GM15510 (cell line): ENCODE measurements at regions not wholly inside any gene's neighbourhood (a gene's known extent, or its start where the extent isn't known, plus 50 kb on each side); places are given as distances from the start of the nearest gene placed in this dataset.

Source experiments
- POLR2A ChIP-seq: IDR thresholded peaks from 3 replicates; pipeline ENCODE4 v1.6.1; 2011; ENCODE audit warnings: borderline replicate concordance; ENCODE audit not compliant: insufficient read length; ENCODE audit errors: extremely low read depth

DNA sequence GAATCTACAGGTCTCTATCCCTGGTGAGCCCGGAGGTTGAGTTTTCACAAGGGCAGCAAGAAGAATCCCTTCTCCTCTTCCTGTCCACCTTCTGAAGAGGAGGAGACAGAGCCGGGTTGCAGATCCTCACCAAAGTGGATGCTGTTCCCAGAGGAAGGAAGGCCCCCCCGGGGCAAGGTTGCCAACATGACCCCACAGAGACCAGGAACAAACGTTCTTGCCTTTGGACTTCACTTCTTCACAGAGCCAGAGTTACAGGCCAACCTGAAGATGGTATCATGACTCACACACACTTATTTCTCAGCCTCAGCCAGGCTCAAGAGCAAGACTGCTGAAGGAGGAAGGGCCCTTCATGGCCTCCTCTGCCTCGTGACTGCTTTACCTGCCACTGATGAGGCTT, 384.3 kb downstream of the CD83 start:
- TF ChIP-seq POLR2A = no peak

DNA sequence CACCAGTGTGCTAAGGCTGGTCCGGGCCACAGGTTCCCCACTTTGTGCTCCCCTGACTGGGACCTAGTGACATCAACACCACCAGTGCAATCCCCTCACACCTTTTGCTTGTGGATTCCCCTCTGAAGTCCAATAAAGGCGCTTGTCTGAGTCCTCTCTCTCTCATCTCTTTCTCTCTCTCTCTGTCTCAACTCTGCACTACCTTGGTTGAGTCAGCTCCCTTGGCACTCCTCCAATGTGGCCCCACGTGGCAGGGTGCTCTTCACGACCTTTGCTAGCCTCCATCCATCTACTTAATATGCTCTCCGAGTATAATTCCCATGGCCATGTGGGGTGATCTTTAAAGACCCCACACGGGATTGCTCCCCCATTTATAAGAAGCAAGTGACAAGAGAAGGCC, 385.0 kb downstream of the CD83 start:
- TF ChIP-seq POLR2A = no peak

DNA sequence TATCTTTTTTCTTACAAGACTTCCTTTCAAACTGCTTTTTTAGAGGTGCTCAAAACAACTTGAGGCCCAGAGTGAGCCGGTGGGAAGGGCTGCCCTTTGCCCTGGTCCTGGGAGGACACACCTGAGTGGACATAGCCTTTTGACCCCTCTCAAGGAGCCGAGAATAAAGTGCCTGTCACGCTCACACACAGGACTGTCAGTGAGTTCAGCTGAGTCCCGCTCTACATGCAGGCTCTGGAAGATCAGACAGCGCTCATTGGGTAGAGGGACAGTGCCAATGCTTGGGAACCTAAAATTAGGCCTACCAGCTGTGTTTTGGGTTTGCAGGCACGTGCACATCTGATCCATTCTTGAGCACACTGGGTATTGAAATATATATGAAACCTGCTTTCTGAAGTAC, 387.8 kb downstream of the CD83 start:
- no peak for TF ChIP-seq POLR2A

DNA sequence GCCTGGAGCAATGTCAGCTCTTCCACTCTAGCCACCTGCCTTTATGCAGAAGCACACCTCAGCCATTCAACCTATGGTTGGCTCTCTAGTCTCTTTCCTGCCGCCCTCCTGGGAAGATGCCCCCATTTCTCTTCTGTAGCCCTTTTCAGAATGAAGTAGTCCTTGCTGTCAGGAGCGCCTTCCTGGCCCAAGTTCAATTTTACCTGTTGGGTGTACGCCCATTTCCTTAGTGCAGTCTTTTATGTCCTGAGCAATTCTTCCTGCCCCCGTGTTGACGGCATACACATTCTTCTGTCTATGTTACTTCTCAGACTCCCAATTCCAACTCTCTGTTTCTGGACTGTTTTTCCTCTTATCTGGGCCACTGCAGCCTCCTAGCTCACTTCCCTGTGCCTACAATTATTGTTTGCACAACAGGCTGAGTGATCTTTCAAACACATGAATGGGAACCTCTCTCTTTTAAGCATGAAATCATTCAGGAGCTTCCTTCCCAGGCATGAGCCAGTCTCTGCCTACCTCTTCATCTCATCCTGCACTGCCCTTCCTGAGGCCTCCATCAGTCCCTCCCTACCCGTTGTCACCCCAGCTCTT, 389.2 kb downstream of the CD83 start:
- no peak for TF ChIP-seq POLR2A

DNA sequence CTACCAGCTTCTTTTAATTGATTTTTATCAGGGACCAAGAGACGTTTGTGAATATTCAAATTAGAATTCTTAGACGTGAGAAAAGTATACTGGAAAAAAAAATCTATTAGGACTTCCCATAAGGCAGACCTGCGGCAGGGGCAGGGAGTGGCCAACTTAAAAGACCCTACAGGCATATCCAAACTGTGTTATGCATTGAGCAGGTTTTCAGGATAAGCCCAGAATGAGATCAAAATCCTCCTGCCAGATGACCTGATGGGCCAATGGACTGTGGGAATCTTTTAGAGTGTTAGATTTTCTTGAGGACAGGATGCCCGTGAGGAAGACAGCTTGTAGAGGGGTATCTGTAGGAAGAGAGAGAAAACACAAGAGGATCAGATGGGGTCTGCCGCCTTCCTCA, 391.5 kb downstream of the CD83 start:
- no peak for TF ChIP-seq POLR2A

DNA sequence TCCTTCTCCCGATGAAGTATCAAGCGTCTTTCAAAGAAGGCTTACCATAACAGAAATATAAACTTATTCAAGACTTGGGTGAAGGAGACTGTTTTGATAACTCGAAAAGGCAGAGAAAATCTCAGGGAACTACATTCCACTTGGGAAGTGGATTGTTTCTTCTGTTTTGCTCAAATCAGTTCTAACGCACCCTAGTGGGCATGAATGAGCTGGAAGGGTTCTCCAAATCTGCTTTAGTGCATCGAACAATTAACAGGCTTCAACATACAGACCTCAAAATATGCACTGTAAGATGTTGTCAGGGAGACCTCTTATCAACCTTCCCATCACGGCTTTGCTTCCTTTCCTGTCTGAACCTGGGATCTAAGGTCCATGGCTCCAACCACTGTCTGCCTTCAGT, 392.5 kb downstream of the CD83 start:
- no peak for TF ChIP-seq POLR2A

DNA sequence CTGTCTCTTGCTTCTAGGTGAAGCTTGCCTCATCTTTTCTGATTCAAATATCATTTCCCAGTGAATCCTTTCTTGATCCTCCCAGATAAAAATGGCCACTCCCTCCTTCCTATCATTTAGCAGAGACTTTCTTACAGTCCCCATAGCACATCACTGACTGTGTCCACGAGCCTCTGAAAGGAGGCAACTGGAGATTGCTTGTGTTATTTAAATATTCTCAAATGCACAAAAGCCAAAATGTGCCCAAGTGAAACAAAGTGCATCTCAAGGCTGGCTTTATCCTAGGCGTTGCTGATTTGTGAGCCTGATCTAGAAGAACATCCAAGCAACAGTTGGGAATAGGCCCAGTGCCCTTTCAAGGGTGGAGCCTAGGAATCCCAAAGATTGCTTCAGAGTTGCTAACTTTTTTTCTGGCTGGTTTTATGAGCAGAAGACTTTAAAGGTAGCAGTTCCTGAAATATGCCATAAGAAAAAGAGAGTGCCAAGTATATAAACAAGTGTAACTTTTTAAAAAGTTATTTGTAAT, 393.6 kb downstream of the CD83 start:
- TF ChIP-seq POLR2A = no peak

DNA sequence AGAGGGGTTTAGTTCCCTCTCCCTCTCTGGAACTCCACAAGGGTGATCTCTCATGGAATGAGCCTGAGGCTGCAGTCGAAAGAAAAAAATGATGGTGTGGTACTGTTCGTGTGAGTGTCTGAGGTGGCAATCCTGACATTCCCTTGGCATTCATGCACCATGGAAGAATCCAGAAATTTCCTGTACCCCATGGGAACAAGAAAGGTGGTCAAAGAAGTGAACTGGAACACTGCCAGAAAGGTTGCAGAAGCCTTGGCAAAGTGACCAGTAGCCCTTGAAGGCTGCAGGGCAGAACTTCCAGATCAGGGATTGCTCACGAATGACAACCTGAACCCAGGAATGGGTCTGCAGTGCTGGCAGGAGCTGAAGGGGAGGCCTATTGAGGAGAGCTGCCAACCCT, 394.7 kb downstream of the CD83 start:
- no peak for TF ChIP-seq POLR2A

DNA sequence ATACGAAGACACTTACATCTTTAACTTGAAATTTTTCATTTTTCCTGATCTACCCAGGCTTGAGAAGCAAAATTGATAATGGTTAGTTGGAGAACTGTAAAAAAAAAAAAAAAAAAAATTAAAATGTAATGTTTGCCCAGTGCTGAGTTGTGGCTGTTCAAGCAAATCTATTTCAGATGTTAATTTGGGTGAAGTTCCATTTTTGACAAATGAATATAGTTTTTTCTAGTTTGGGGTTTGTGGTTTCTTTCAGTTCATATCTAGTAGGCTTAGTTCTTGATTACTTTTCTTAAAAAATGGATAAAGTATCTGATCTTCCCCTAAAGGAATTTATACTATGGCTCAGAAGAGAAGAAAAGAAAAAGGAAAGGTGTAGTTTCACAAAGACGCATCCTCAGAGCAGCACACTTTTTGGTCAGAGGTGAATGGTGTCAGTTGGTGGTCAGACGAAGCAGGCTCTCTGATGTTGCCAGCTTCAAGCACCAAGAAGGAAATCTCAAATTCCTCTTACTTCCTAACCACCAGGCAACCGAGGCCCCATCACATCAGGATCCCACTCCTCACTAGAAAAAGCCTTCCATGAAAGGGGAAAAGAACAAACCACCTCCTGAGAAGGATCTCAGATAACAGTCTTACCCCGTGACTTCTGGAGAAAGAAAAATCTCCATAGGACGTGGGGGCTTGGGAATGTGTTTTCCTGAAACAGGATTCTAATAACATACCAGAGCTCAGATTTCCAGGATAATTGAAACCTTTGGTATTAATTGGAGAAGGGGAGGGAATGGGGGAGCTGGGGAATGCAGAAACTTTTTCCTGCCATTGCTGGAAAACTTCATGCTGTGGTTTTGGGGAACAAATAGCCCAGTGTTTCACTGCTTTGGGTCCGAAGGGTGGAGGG, 396.2 kb downstream of the CD83 start:
- no peak for TF ChIP-seq POLR2A

DNA sequence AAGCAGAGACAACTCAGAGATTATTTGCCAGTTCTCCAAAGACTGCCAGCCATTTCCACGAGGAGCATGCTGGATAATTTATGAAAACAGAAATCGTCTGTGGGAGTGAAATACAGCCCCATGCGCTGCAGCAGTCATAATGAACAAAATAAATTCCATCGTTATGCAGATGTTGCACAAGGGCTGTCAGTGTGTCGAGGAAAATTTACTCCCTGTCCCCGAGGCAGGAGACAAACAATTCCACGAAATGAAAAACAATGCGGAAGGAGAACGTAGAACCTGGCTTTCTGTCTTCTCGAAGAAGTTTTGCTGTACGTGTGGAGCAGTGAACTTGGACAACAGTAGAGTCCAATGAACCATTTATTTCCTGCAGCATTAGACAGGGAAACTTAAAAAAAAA, 399.4 kb downstream of the CD83 start:
- TF ChIP-seq POLR2A = no peak

DNA sequence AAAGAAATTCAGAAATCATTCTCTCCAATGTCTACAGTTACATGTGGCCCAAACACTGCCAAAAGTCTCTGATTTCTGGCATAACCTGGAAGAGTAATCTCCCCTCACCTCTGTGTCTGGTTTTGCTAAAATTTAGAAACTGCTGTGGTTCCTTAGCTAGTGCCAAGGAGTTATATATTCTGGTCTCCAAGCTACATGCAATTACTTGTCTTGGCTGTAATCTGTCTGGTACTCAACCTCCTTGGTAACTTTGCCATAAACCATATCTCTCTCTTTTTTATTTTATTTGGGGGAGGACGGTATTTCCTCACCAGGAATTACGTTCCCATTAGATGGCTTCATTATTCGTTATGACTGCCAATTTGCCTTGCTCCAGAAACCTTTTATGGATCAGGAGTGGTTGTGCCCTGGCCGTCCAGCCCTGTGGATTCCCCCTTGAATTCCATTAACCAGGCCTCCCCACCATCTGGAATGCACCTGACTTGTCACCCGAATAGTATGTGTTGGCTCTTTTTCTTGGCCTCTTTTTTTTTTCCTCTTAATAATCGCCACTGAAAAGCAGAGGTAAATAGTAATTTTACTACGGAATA, 400.0 kb downstream of the CD83 start:
- no peak for TF ChIP-seq POLR2A

DNA sequence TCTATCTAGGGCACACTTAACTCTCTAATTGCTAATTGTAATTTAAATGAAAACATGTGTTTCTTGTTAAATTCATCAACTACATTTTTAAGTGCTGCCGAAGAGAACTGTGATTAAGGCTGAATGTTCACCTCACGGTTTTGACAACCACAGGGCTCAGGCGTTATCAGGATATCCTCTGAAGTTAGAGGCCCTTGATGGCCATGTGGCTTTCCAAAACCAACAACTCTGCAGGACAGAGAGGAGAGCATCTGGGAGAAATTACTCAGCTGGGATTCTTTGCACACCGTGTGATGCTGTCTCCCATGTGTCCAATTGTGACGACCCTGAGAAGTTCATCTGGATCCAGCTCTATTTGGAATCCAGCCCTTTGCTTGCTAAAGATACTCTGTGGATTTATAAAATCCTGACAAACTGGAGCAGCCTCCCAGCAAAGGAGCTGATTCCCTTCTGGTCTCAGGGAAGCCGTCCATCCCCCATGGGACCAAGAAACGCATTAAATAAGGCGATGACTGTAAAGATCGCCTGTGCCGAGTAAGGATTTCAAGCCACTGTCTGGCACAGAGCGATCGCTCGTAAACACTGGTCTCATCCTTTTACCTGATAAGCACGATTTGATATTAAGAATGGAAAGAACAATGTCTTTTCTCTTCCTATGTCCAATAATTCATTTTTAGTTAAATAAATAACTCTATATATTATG, 401.1 kb downstream of the CD83 start:
- no peak for TF ChIP-seq POLR2A

DNA sequence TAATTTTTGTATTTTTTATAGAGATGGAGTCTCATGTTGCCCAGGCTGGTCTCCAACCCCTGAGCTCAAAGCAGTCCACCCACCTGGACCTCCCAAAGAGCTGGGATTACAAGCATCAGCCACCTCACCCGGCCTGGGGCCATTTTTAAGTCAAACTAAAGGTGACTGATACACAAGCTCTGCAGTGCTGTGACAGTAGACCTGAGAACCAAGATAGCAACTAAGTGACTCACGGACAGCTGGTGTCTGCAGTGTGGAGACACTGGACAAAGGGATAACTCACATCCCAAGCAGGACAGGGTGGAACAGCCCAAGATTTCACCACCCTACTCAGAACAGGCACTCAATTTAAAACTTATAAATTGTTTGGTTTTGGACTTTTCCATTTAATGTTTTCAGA, 402.5 kb downstream of the CD83 start:
- TF ChIP-seq POLR2A = no peak

DNA sequence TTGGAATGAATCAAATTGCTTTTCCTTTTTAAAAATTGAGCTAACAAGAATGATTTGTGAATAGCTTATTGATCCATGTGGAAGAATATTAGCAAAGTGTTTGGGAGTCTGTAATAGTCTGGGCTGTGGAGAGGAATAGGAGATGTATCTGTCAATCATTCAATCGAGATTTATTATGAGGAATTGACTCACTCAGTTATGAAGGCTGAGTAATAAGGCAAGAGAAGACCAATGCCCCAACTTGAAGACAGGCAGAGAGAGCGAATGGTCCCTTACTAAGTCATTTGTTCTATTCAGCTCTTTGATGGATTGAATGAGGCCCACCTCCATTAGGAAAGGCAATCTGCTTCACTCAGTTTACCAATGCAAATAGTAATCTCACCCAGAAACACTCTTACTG, 403.0 kb downstream of the CD83 start:
- no peak for TF ChIP-seq POLR2A

DNA sequence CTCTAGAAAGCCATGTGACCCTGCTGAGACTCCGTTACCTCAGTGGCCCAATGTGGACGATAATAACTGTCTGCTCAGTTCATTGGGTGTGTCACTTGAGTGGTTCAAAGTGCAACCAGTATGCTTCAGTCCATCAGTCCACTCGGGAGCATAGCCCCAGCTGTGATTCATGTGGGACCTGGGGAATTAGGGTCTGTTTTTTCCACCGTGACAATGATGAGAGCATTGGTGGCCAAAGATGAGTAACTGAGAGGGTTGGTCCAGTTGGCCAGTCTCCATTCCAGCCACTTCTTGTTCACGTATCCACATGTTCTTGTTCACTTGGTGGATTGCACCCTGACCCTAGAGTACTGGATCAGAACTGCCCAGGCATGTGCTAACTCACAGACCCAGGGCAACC, 403.6 kb downstream of the CD83 start:
- TF ChIP-seq POLR2A = no peak
